A673 (cell line): ENCODE measurements at regions not wholly inside any gene's neighbourhood (a gene's known extent, or its start where the extent isn't known, plus 50 kb on each side); places are given as distances from the start of the nearest gene placed in this dataset.

Experiments used
- BruUV-seq: library from RNA; stranded (reverse); fragments of 400-500 nt; replicated peaks from 2 replicates; lab custom pipeline; 2021; lab: Mats Ljungman, UMichigan
- CTCF ChIA-PET: fragments of 300-600 bp; sonication (Branson Sonifier 250); formaldehyde crosslinking; loops from one replicate; lab custom pipeline; 2022; ENCODE audit warnings: antibody characterized with exemption; lab: Charles Lee
- POLR2A ChIA-PET: fragments of 300-600 bp; sonication (Branson Sonifier 250); formaldehyde crosslinking; loops from one replicate; lab custom pipeline; 2022; ENCODE audit warnings: antibody characterized with exemption; ENCODE audit not compliant: low non-redundant PET; lab: Charles Lee
- DNase-seq: peaks from one replicate; pipeline ENCODE4 v3.0.0-alpha.2; 2015; ENCODE audit warnings: low spot score
- H3K27ac ChIP-seq: fragments of 200-600 bp; sonication (generic); 2 replicates; pipeline ENCODE4 v1.5.1; 2016; ENCODE audit warnings: mixed run types, low read depth, mild to moderate bottlenecking, mixed read lengths, antibody characterized with exemption, low read length; ENCODE audit not compliant: poor library complexity, severe bottlenecking
- H3K27me3 ChIP-seq: fragments of 200-600 bp; sonication (generic); replicated peaks from 2 replicates; pipeline ENCODE4 v1.6.1; 2017; ENCODE audit warnings: mixed run types, low read depth, mild to moderate bottlenecking, mixed read lengths, antibody characterized with exemption, low read length; ENCODE audit not compliant: insufficient read depth, poor library complexity
- H3K36me3 ChIP-seq: fragments of 200-600 bp; sonication (generic); 2 replicates; pipeline ENCODE4 v1.6.1; 2016; ENCODE audit warnings: mixed run types, mild to moderate bottlenecking, mixed read lengths, antibody characterized with exemption, low read length; ENCODE audit not compliant: insufficient read depth, poor library complexity, severe bottlenecking
- H3K4me1 ChIP-seq: fragments of 200-600 bp; sonication (generic); 2 replicates; pipeline ENCODE4 v1.6.1; 2017; ENCODE audit warnings: mixed run types, mild to moderate bottlenecking, mixed read lengths, antibody characterized with exemption, low read length; ENCODE audit not compliant: insufficient read depth, poor library complexity, severe bottlenecking
- H3K4me3 ChIP-seq: fragments of 200-600 bp; sonication (generic); 2 replicates; pipeline ENCODE4 v1.5.1; 2016; ENCODE audit warnings: low read depth, mixed run types, mild to moderate bottlenecking, mixed read lengths, low read length; ENCODE audit not compliant: poor library complexity, severe bottlenecking
- H3K9me3 ChIP-seq: fragments of 200-600 bp; sonication (generic); 2 replicates; pipeline ENCODE4 v1.6.1; 2016; ENCODE audit warnings: mixed run types, low read depth, mild to moderate bottlenecking, mixed read lengths, antibody characterized with exemption, low read length; ENCODE audit not compliant: poor library complexity, severe bottlenecking
- EZH2 ChIP-seq: fragments of 200-600 bp; sonication (generic); IDR thresholded peaks from 2 replicates; pipeline ENCODE4 v1.6.1; 2017; ENCODE audit warnings: borderline replicate concordance, low read depth, mild to moderate bottlenecking, mixed read lengths, antibody characterized with exemption, low read length; ENCODE audit not compliant: poor library complexity, severe bottlenecking
- intact Hi-C: fragments of 100-400 bp; cut with micrococcal nuclease; formaldehyde crosslinking; loops from one replicate; pipeline ENCODE4 v1.10.0; 2022; ENCODE audit not compliant: unreplicated experiment
- TF ChIP-seq, protein P1 (sequence below): fragments of 300-800, 200-600 bp; sonication (generic); conservative IDR thresholded peaks from 2 replicates; pipeline ENCODE4 v1.5.1; 2017; ENCODE audit warnings: low read depth, mild to moderate bottlenecking, antibody characterized with exemption, low read length, moderate library complexity, mixed read lengths

DNA sequence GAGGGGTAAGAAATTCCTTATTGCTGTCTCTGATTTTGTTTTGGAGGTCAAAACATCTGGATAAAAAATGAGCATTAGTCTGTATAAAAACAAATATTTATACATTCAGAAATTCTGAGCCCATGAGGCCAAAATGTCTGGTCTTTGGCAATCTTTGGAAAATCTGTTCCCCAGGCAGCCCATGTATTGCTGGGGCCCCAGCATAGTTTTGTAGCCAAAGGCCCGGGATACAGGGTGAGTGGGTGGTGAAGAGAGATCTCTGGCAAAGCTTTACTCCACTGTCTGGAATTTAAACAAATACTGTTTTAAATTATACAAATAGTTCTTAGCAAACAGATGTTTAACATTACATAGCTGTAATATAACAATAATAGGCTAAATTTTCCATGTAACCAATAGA is 134.7 kb upstream of the GALNT17 start:
- Histone ChIP-seq H3K4me3 (no peak overlapping the region), H3K27ac (no peak overlapping the region), H3K27me3 (no peaks in the 10 kb centered on the region), H3K4me1 (no peaks in the 10 kb centered on the region), H3K9me3 (peaks cover 9% of the 10 kb centered on the region), H3K36me3 (no peaks in the 10 kb centered on the region)
- ChIA-PET CTCF (no interaction called here), POLR2A (no interaction called here)
- no peak for DNase-seq
- no TSS peak for BruUV-seq
- no peak for TF ChIP-seq EZH2
- TF ChIP-seq, protein P1, sequence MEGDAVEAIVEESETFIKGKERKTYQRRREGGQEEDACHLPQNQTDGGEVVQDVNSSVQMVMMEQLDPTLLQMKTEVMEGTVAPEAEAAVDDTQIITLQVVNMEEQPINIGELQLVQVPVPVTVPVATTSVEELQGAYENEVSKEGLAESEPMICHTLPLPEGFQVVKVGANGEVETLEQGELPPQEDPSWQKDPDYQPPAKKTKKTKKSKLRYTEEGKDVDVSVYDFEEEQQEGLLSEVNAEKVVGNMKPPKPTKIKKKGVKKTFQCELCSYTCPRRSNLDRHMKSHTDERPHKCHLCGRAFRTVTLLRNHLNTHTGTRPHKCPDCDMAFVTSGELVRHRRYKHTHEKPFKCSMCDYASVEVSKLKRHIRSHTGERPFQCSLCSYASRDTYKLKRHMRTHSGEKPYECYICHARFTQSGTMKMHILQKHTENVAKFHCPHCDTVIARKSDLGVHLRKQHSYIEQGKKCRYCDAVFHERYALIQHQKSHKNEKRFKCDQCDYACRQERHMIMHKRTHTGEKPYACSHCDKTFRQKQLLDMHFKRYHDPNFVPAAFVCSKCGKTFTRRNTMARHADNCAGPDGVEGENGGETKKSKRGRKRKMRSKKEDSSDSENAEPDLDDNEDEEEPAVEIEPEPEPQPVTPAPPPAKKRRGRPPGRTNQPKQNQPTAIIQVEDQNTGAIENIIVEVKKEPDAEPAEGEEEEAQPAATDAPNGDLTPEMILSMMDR: no peak
- intact Hi-C loops: no loop called here

DNA sequence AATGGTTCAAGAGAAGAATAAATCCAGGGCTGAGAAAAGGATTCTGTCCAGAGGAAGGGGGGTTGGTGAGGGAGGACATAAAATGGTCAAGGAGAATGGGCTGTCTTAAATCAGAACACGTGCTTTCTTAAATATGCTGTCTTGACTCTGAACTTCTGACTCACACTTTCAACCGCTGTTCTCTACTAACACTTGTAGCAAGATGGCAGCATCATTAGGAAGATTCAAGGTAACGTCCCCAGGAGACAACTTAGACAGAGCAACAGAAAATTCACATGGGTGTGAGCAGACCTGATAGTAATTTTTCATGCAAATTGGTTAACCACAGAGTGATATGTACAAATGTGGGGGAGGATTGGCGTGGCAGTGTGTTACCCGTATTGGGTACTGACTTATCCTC is 126.8 kb upstream of the GALNT17 start:
- H3K27ac ChIP-seq: no peak overlapping the region
- no peaks in the 10 kb centered on the region for H3K27me3 ChIP-seq
- ChIA-PET POLR2A (no interaction called here), CTCF (no interaction called here)
- no peak overlapping the region for H3K4me3 ChIP-seq
- no TSS peak for BruUV-seq
- intact Hi-C loops: no loop called here
- no peaks in the 10 kb centered on the region for H3K4me1 ChIP-seq
- no peak for DNase-seq
- peaks cover 17% of the 10 kb centered on the region for H3K9me3 ChIP-seq
- no peaks in the 10 kb centered on the region for H3K36me3 ChIP-seq
- no peak for TF ChIP-seq EZH2
- TF ChIP-seq, protein P1: no peak

DNA sequence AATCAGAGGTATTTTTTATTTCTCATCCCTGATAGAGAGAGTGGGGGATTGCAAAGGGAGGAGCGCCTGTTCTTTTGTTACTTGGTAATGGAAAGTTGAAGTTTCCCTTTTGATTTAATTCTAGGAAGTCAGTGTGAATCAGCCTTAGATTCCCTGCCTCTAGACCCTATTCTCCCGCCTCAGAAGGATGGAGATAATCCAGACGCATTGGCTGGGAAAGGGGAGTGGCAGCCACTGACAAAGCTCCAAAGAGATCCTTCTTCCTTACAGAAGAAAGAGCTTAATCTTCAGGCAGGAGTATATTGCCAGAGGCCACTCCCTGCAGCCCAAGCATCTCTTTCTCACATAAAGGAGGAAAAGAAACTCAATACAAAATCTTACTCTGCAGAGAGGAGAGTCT is 122.3 kb upstream of the GALNT17 start:
- no peaks in the 10 kb centered on the region for H3K36me3 ChIP-seq
- no peaks in the 10 kb centered on the region for H3K4me1 ChIP-seq
- H3K4me3 ChIP-seq: no peak overlapping the region
- CTCF ChIA-PET: no interaction called here
- H3K9me3 ChIP-seq: peaks cover 14% of the 10 kb centered on the region
- no peak for DNase-seq
- POLR2A ChIA-PET: no interaction called here
- intact Hi-C loops: no loop called here
- TF ChIP-seq, protein P1: no peak
- TF ChIP-seq EZH2: no peak
- BruUV-seq: no TSS peak
- H3K27me3 ChIP-seq: no peaks in the 10 kb centered on the region
- H3K27ac ChIP-seq: no peak overlapping the region
